H9 (cell line): ENCODE measurements at regions not wholly inside any gene's neighbourhood (a gene's known extent, or its start where the extent isn't known, plus 50 kb on each side); places are given as distances from the start of the nearest gene placed in this dataset.

Experiments used
- DNase-seq: peaks from one replicate; pipeline ENCODE4 v3.0.0-alpha.2; 2017
- H2AFZ ChIP-seq: one replicate; pipeline ENCODE4 v1.6.1; 2013; ENCODE audit warnings: mild to moderate bottlenecking, low read length, control low read depth, moderate library complexity
- H2AK5ac ChIP-seq: 2 replicates; pipeline ENCODE4 v1.6.1; 2013; ENCODE audit warnings: low read length, control low read depth, mixed read lengths; ENCODE audit not compliant: insufficient read length
- H2BK120ac ChIP-seq: one replicate; pipeline ENCODE4 v1.6.1; 2013; ENCODE audit warnings: low read depth, mild to moderate bottlenecking, low read length, control low read depth, inconsistent platforms; ENCODE audit not compliant: poor library complexity, severe bottlenecking
- H2BK12ac ChIP-seq: 2 replicates; pipeline ENCODE4 v1.6.1; 2013; ENCODE audit warnings: low read length, control low read depth, mixed read lengths, low read depth; ENCODE audit not compliant: insufficient read length
- H2BK15ac ChIP-seq: 2 replicates; pipeline ENCODE4 v1.6.1; 2013; ENCODE audit warnings: low read depth, low read length, control low read depth
- H2BK20ac ChIP-seq: one replicate; pipeline ENCODE4 v1.6.1; 2013; ENCODE audit warnings: low read depth, mild to moderate bottlenecking, low read length, control low read depth, inconsistent platforms; ENCODE audit not compliant: poor library complexity, severe bottlenecking
- H2BK5ac ChIP-seq: 2 replicates; pipeline ENCODE4 v1.6.1; 2013; ENCODE audit warnings: low read length, control low read depth, mixed read lengths; ENCODE audit not compliant: insufficient read length
- H3K14ac ChIP-seq: 2 replicates; pipeline ENCODE4 v1.6.1; 2013; ENCODE audit warnings: low read length, control low read depth; ENCODE audit not compliant: insufficient read depth
- H3K18ac ChIP-seq: 2 replicates; pipeline ENCODE4 v1.6.1; 2013; ENCODE audit warnings: low read depth, mild to moderate bottlenecking, mixed read lengths, low read length, control low read depth; ENCODE audit not compliant: insufficient read length
- H3K23ac ChIP-seq: 2 replicates; pipeline ENCODE4 v1.6.1; 2013; ENCODE audit warnings: low read length, control low read depth, mixed read lengths, low read depth; ENCODE audit not compliant: insufficient read length
- H3K23me2 ChIP-seq: 2 replicates; pipeline ENCODE4 v1.6.1; 2013; ENCODE audit warnings: low read depth, mild to moderate bottlenecking, mixed read lengths, low read length, control low read depth; ENCODE audit not compliant: insufficient read length, poor library complexity, severe bottlenecking
- H3K27ac ChIP-seq: 2 replicates; pipeline ENCODE4 v1.5.1; 2013; ENCODE audit warnings: low read length, control low read depth, mixed read lengths, low read depth; ENCODE audit not compliant: insufficient read length
- H3K27me3 ChIP-seq: 2 replicates; pipeline ENCODE4 v1.6.1; 2013; ENCODE audit warnings: low read length, control low read depth, inconsistent platforms; ENCODE audit not compliant: insufficient read depth
- H3K4ac ChIP-seq: 2 replicates; pipeline ENCODE4 v1.6.1; 2013; ENCODE audit warnings: low read depth, mild to moderate bottlenecking, control low read depth, inconsistent platforms, low read length, moderate library complexity
- H3K4me1 ChIP-seq: 2 replicates; pipeline ENCODE4 v1.6.1; 2013; ENCODE audit warnings: low read length, control low read depth, inconsistent platforms; ENCODE audit not compliant: insufficient read depth
- H3K4me2 ChIP-seq: 2 replicates; pipeline ENCODE4 v1.6.1; 2013; ENCODE audit warnings: low read length, control low read depth, mixed read lengths; ENCODE audit not compliant: insufficient read length, insufficient read depth
- H3K56ac ChIP-seq: 2 replicates; pipeline ENCODE4 v1.6.1; 2013; ENCODE audit warnings: low read depth, mild to moderate bottlenecking, mixed read lengths, low read length, control low read depth; ENCODE audit not compliant: insufficient read length
- H3K79me1 ChIP-seq: 2 replicates; pipeline ENCODE4 v1.6.1; 2013; ENCODE audit warnings: low read depth, mild to moderate bottlenecking, moderate library complexity, low read length, control low read depth, inconsistent platforms; ENCODE audit not compliant: insufficient read depth, poor library complexity, severe bottlenecking
- H3K79me2 ChIP-seq: 2 replicates; pipeline ENCODE4 v1.6.1; 2013; ENCODE audit warnings: low read length, control low read depth, inconsistent platforms; ENCODE audit not compliant: insufficient read depth
- H3K9ac ChIP-seq: 2 replicates; pipeline ENCODE4 v1.6.1; 2013; ENCODE audit warnings: low read length, control low read depth, mixed read lengths; ENCODE audit not compliant: insufficient read length; ENCODE audit errors: extremely low read depth
- H3K9me3 ChIP-seq: one replicate; pipeline ENCODE4 v1.6.1; 2013; ENCODE audit warnings: low read depth, low read length, inconsistent platforms; ENCODE audit not compliant: control insufficient read depth
- H3T11ph ChIP-seq: one replicate; pipeline ENCODE4 v1.6.1; 2013; ENCODE audit warnings: mild to moderate bottlenecking, low read length, control low read depth, inconsistent platforms
- H4K20me1 ChIP-seq: one replicate; pipeline ENCODE4 v1.6.1; 2013; ENCODE audit not compliant: control insufficient read depth, insufficient read length, insufficient read depth
- H4K5ac ChIP-seq: 2 replicates; pipeline ENCODE4 v1.6.1; 2013; ENCODE audit warnings: low read depth, mild to moderate bottlenecking, mixed read lengths, low read length, control low read depth; ENCODE audit not compliant: insufficient read length
- H4K8ac ChIP-seq: replicated peaks from 2 replicates; pipeline ENCODE4 v1.6.1; 2013; ENCODE audit warnings: low read length, control low read depth, mixed read lengths, low read depth; ENCODE audit not compliant: insufficient read length
- H4K91ac ChIP-seq: 2 replicates; pipeline ENCODE4 v1.6.1; 2013; ENCODE audit warnings: low read depth, mild to moderate bottlenecking, moderate library complexity, mixed read lengths, low read length, control low read depth; ENCODE audit not compliant: insufficient read length
- H3K27ac Mint-ChIP-seq, 3 experiments: 2 replicates in 2 of 3; 3 replicates in 1 of 3; pipeline ENCODE4 v1.8.0; 2020 to 2021; ENCODE audit warnings: mixed read lengths in 3 of 3, mild to moderate bottlenecking in 1 of 3, moderate library complexity in 1 of 3
- H3K27me3 Mint-ChIP-seq: 2 replicates; pipeline ENCODE4 v1.8.0; 2021; ENCODE audit warnings: low read depth, mild to moderate bottlenecking, moderate library complexity, mixed read lengths
- H3K36me3 Mint-ChIP-seq, 3 experiments: 2 replicates in 2 of 3; 3 replicates in 1 of 3; pipeline ENCODE4 v1.8.0; 2020 to 2021; ENCODE audit warnings: low read depth in 3 of 3, mixed read lengths in 3 of 3; ENCODE audit not compliant: insufficient read depth in 1 of 3
- H3K4me1 Mint-ChIP-seq, 2 experiments: 2 replicates each; pipeline ENCODE4 v1.8.0; 2020; ENCODE audit warnings: mixed read lengths in 2 of 2
- H3K4me3 Mint-ChIP-seq, 2 experiments: 2 replicates in 1 of 2; 3 replicates in 1 of 2; pipeline ENCODE4 v1.8.0; 2020 to 2021; ENCODE audit warnings: mild to moderate bottlenecking in 2 of 2, mixed read lengths in 2 of 2, moderate library complexity in 1 of 2
- H3K9me3 Mint-ChIP-seq, 2 experiments: 2 replicates in 1 of 2; 3 replicates in 1 of 2; pipeline ENCODE4 v1.8.0; 2020; ENCODE audit warnings: mild to moderate bottlenecking in 2 of 2, mixed read lengths in 2 of 2, moderate library complexity in 1 of 2
- WGBS: extraction: QIAGEN DNeasy Blood & Tissue Kit; methylation state at CpG from one replicate; pipeline ENCODE4 v1.1.7; 2013; ENCODE audit warnings: missing lambda C conversion rate, low lambda C conversion rate, mixed read lengths; ENCODE audit not compliant: insufficient read length; ENCODE audit errors: extremely low coverage; 5-methylcytosine and 5-hydroxymethylcytosine counted together
- TF ChIP-seq, protein P1 (sequence below): fragments of 200-600 bp; sonication (generic); conservative IDR thresholded peaks from 3 replicates; pipeline ENCODE4 v1.8.0; 2021; ENCODE audit warnings: antibody characterized with exemption, mild to moderate bottlenecking

GRCh38 chr4:182187674-182188073, 55.5 kb upstream of the TENM3 start:
- Histone ChIP-seq H3K4me2 (no peak overlapping the region), H2BK15ac (no peak overlapping the region), H3K23me2 (no peaks in the 10 kb centered on the region), H2BK120ac (no peak overlapping the region), H4K91ac (no peak overlapping the region), H3K14ac (no peak overlapping the region), H3K27me3 (no peaks in the 10 kb centered on the region), H2BK12ac (no peak overlapping the region), H3T11ph (no peak overlapping the region), H3K18ac (no peak overlapping the region), H4K8ac (no peak overlapping the region), H4K20me1 (no peaks in the 10 kb centered on the region), H4K5ac (no peak overlapping the region), H2BK20ac (no peak overlapping the region), H3K9me3 (no peaks in the 10 kb centered on the region), H3K9ac (no peak overlapping the region), H2AFZ (no peak overlapping the region), H2BK5ac (no peak overlapping the region), H3K56ac (no peak overlapping the region), H3K79me1 (no peaks in the 10 kb centered on the region), H3K23ac (no peak overlapping the region), H3K4ac (no peak overlapping the region), H3K27ac (no peak overlapping the region), H3K4me1 (0 out of 2 replicates have a peak, but pooled peaks cover 4% of the 10 kb centered on the region), H2AK5ac (no peak overlapping the region), H3K79me2 (no peaks in the 10 kb centered on the region)
- Mint-ChIP-seq H3K27me3 (no peaks in the 10 kb centered on the region), H3K36me3 (no peaks in the 10 kb centered on the region), H3K27ac (no peak overlapping the region), H3K4me3 (no peak overlapping the region), H3K4me1 (peaks cover 19 to 34% of the 10 kb centered on the region in 2 experiments), H3K9me3 (no peaks in the 10 kb centered on the region)
- TF ChIP-seq, protein P1, sequence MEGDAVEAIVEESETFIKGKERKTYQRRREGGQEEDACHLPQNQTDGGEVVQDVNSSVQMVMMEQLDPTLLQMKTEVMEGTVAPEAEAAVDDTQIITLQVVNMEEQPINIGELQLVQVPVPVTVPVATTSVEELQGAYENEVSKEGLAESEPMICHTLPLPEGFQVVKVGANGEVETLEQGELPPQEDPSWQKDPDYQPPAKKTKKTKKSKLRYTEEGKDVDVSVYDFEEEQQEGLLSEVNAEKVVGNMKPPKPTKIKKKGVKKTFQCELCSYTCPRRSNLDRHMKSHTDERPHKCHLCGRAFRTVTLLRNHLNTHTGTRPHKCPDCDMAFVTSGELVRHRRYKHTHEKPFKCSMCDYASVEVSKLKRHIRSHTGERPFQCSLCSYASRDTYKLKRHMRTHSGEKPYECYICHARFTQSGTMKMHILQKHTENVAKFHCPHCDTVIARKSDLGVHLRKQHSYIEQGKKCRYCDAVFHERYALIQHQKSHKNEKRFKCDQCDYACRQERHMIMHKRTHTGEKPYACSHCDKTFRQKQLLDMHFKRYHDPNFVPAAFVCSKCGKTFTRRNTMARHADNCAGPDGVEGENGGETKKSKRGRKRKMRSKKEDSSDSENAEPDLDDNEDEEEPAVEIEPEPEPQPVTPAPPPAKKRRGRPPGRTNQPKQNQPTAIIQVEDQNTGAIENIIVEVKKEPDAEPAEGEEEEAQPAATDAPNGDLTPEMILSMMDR = no peak
- no CpG with 5 or more reads among the region's 2 CpGs for WGBS
- DNase-seq = no peak
